Gastroesophageal sphincter (tissue), 4 donors: ENCODE measurements at regions not wholly inside any gene's neighbourhood (a gene's known extent, or its start where the extent isn't known, plus 50 kb on each side); places are given as distances from the start of the nearest gene placed in this dataset.

ENCODE experiments used
- ATAC-seq: fragments of 150-250 bp; one replicate; pipeline ENCODE4 v1.9.1; 2016; ENCODE audit warnings: mild to moderate bottlenecking, moderate library complexity
- H3K27ac ChIP-seq, 4 donors: fragments of 200-600 bp; sonication (generic) in 3 of 4; 1 replicate in 3 of 4; 2 replicates in 1 of 4; pipeline ENCODE4 v1.5.1; 2016 to 2019
- H3K27me3 ChIP-seq: fragments of 200-600 bp; sonication (generic); one replicate; pipeline ENCODE4 v1.5.1; 2019
- H3K36me3 ChIP-seq, 2 donors: fragments of 200-600 bp; sonication (generic); one replicate each; pipeline ENCODE4 v1.5.1; 2019; ENCODE audit warnings: control low read depth in 1 of 2
- H3K4me1 ChIP-seq, 3 donors: fragments of 200-600 bp; sonication (generic); 1 replicate in 2 of 3; 2 replicates in 1 of 3; pipeline ENCODE4 v1.5.1; 2016 to 2019; ENCODE audit warnings: control low read depth in 2 of 3
- H3K4me3 ChIP-seq, 2 donors: fragments of 200-600 bp; sonication (generic); one replicate each; pipeline ENCODE4 v1.5.1; 2019; ENCODE audit warnings: mild to moderate bottlenecking in 1 of 2, moderate library complexity in 1 of 2
- H3K9me3 ChIP-seq, 3 donors: fragments of 200-600 bp; sonication (generic); one replicate each; pipeline ENCODE4 v1.5.1; 2017 to 2019; ENCODE audit warnings: control low read depth in 2 of 3
- EP300 ChIP-seq: sonication (generic); formaldehyde crosslinking; IDR thresholded peaks from one replicate; pipeline ENCODE4 v1.6.1; 2017; ENCODE audit warnings: antibody characterized with exemption, mild to moderate bottlenecking
- POLR2A ChIP-seq, 2 donors: fragments of 450-650 bp; IDR thresholded peaks; one replicate each; pipeline ENCODE4 v1.6.1; 2017; ENCODE audit warnings: antibody characterized with exemption in 2 of 2, mild to moderate bottlenecking in 2 of 2, moderate library complexity in 1 of 2
- POLR2AphosphoS5 ChIP-seq: sonication (generic); formaldehyde crosslinking; IDR thresholded peaks from one replicate; pipeline ENCODE4 v1.6.1; 2017; ENCODE audit warnings: antibody characterized with exemption
- WGBS, 2 donors: methylation state at CpG; one replicate each; pipeline ENCODE4 v1.1.5; 2018; ENCODE audit warnings: low coverage in 1 of 2; 5-methylcytosine and 5-hydroxymethylcytosine counted together
- TF ChIP-seq, protein P1 (sequence below), 4 experiments: fragments of 200-600 bp in 2 of 4; fragments of 450-650 bp in 2 of 4; sonication (generic) in 1 of 4; IDR thresholded peaks; one replicate each; pipeline ENCODE4 v1.5.1; 2017 to 2019; ENCODE audit warnings: antibody characterized with exemption in 4 of 4, mild to moderate bottlenecking in 2 of 4, moderate library complexity in 2 of 4

DNA sequence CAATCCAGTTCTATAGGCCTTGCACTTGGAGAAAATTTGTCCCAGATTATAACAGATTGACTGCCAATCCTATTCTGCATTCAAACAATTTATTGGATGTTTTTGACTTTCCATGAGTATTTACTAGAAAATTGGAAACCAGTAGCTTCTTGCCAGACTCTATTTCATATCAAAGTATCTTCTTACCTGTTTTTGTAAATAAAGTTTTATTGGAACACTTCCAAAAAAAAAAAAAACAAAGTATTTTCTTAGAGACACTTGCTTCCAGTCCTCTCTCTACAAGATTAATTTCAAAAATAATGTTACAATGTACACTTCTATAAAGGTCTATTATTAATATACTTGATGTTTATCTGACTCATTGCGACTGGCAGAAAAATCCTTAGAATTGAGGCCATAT lies 209.2 kb upstream of the PCDH9 start:
- Histone ChIP-seq H3K36me3 (no peaks in the 10 kb centered on the region), H3K9me3 (no peaks in the 10 kb centered on the region), H3K27me3 (no peaks in the 10 kb centered on the region), H3K27ac (no peak overlapping the region), H3K4me1 (no peaks in the 10 kb centered on the region), H3K4me3 (no peak overlapping the region)
- ATAC-seq = no peak
- WGBS, 2 donors = 83 to 88% methylated on average over 1 of the region's 1 CpG
- TF ChIP-seq POLR2A (IDR thresholded peaks at IDR 0.05) (no peak), EP300 (no peak), POLR2AphosphoS5 (no peak)
- TF ChIP-seq, protein P1, sequence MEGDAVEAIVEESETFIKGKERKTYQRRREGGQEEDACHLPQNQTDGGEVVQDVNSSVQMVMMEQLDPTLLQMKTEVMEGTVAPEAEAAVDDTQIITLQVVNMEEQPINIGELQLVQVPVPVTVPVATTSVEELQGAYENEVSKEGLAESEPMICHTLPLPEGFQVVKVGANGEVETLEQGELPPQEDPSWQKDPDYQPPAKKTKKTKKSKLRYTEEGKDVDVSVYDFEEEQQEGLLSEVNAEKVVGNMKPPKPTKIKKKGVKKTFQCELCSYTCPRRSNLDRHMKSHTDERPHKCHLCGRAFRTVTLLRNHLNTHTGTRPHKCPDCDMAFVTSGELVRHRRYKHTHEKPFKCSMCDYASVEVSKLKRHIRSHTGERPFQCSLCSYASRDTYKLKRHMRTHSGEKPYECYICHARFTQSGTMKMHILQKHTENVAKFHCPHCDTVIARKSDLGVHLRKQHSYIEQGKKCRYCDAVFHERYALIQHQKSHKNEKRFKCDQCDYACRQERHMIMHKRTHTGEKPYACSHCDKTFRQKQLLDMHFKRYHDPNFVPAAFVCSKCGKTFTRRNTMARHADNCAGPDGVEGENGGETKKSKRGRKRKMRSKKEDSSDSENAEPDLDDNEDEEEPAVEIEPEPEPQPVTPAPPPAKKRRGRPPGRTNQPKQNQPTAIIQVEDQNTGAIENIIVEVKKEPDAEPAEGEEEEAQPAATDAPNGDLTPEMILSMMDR (IDR thresholded peaks at IDR 0.05) = no peak

DNA sequence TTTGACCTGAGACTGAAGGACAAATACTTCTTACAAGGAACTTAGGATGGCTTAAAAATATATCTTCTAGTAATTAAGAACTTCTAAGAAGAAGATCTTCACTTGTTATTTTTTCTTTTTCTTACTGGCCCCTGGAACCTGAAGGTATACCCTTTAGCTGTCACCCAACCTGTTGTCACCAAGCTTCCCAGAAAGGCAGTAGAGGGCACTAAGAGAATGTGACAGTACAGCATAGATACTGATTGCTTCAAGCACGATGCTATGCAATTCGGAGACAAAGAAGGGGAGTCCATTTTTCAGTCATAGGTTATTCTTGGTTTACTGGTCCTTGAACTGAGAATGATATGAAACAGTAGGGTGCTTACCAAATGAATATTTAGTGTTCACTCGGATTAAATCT lies 208.3 kb upstream of the PCDH9 start:
- Histone ChIP-seq H3K27me3 (no peaks in the 10 kb centered on the region), H3K27ac (no peak overlapping the region), H3K9me3 (no peaks in the 10 kb centered on the region), H3K4me3 (no peak overlapping the region), H3K4me1 (no peaks in the 10 kb centered on the region), H3K36me3 (no peaks in the 10 kb centered on the region)
- ATAC-seq = no peak
- 52 to 64% methylated on average over 3 of the region's 3 CpGs for WGBS, 2 donors
- TF ChIP-seq POLR2A (IDR thresholded peaks at IDR 0.05) = no peak
- TF ChIP-seq, protein P1 (IDR thresholded peaks at IDR 0.05) = no peak
- TF ChIP-seq POLR2AphosphoS5 = no peak
- no peak for TF ChIP-seq EP300

DNA sequence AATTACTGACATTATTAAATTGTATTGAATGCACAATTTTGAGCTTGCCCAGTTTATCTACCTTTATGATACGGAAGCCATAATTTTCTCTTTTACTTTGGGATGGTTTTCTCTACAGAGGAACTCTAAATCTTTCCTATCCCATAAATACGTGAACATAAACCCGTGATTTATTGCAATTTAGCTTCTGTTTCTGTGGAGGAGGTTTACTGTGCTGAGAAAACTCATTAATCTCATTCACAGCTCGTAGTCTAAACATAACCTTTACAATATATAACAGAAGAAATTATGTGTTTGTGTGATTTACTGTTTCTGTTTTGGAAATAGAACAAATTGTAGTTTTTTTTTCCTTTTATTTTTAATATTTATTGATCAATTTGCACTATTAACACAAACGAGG lies 207.1 kb upstream of the PCDH9 start:
- Histone ChIP-seq H3K27me3 (no peaks in the 10 kb centered on the region), H3K9me3 (no peaks in the 10 kb centered on the region), H3K36me3 (no peaks in the 10 kb centered on the region), H3K27ac (no peak overlapping the region), H3K4me3 (no peak overlapping the region), H3K4me1 (no peaks in the 10 kb centered on the region)
- 39 to 51% methylated on average over 5 of the region's 5 CpGs for WGBS, 2 donors
- ATAC-seq = no peak
- TF ChIP-seq EP300 (no peak), POLR2AphosphoS5 (no peak), POLR2A (IDR thresholded peaks at IDR 0.05) (no peak)
- TF ChIP-seq, protein P1 (IDR thresholded peaks at IDR 0.05) = no peak

DNA sequence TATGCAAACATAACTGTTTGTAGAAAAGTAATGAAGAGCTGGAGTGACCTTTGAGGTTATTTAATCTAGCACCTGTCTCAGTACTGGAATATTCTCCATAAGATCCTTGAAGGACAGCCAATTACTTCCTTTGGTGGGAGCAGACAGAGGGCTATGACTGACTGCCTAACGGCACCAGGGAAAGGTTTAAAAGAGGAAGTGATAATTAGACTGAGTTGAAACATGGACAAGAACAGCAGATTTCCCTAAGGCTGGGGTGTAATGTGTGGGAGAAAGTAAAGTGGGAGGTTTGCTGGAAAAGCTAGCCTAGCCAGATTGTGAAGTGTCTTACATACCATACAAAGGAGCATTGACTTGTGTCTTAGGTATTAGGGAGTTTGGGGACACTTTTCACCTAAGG lies 191.3 kb upstream of the PCDH9 start:
- ATAC-seq = no peak
- 36 to 57% methylated on average over 1 of the region's 1 CpG for WGBS, 2 donors
- Histone ChIP-seq H3K9me3 (no peaks in the 10 kb centered on the region), H3K27me3 (no peaks in the 10 kb centered on the region), H3K4me1 (no peaks in the 10 kb centered on the region), H3K4me3 (no peak overlapping the region), H3K36me3 (no peaks in the 10 kb centered on the region), H3K27ac (no peak overlapping the region)
- TF ChIP-seq POLR2AphosphoS5 (no peak), EP300 (no peak), POLR2A (IDR thresholded peaks at IDR 0.05) (no peak)
- TF ChIP-seq, protein P1 (IDR thresholded peaks at IDR 0.05) = no peak

DNA sequence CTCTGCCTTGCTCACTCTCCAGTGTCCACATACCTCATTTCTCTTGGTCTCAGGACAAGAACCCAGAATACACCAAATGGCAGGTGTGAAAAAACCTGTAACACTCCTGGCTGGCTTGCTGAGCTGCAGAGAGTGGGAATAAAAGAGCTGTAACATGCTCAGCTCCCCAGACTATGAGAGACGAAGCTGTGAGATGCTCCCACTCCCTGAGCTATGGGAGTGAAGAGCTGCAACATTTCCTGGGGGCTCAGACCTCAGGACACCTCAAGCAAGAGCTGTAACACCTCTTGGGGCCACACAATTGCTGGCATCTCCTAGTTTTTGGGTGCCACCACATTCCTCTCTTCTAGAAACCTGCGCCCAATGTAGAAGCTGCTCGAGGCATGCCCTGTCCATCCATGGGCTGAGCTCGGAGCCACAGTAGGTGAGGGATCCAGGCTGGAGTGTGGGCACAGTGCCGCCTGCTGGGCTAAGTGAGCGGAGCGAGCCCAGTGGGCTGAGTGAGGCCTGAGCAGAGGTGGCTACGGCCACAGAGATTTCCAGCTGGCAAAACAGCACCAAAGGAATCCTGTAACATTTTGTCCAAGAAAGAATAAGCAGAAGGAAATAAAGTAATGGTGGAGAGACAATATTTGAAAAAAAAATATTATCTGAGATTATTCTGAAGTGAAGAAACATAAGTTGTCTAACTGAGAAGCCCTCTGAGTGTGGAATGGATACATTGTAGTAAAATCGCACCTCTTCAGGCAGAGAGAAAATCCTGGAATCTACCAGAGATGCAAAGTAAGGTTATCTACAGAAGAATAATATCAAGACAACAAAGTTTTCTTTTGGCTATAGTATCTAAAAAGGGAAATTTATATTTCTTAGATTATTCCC lies 186.2 kb upstream of the PCDH9 start:
- no peak for ATAC-seq
- no peak for TF ChIP-seq POLR2AphosphoS5
- TF ChIP-seq EP300 = no peak
- TF ChIP-seq POLR2A (IDR thresholded peaks at IDR 0.05) = no peak
- TF ChIP-seq, protein P1 (IDR thresholded peaks at IDR 0.05) = peak in 1 of 4 experiments; percentile 25
- H3K4me1 ChIP-seq = no peaks in the 10 kb centered on the region

More for the DNA sequence above, 186.2 kb upstream of the PCDH9 start:
- Histone ChIP-seq H3K27me3 (no peaks in the 10 kb centered on the region), H3K36me3 (no peaks in the 10 kb centered on the region), H3K4me3 (no peak overlapping the region), H3K9me3 (no peaks in the 10 kb centered on the region), H3K27ac (no peak overlapping the region)
- 78 to 90% methylated on average over 2 to 5 of the region's 9 CpGs for WGBS, 2 donors
